Endothelial cell of umbilical vein (primary cell): ENCODE measurements at regions not wholly inside any gene's neighbourhood (a gene's known extent, or its start where the extent isn't known, plus 50 kb on each side); places are given as distances from the start of the nearest gene placed in this dataset.

Experiments used
- BruUV-seq: library from RNA; stranded (reverse); fragments of 400-500 nt; replicated peaks from 2 replicates; lab custom pipeline; 2021; lab: Mats Ljungman, UMichigan
- CTCF ChIA-PET: fragments of 300-600, 350-600 bp; sonication (Branson Sonifier 250); formaldehyde crosslinking; loops from one replicate; lab custom pipeline; 2021; ENCODE audit warnings: antibody characterized with exemption, inconsistent platforms; lab: Charles Lee
- POLR2A ChIA-PET: fragments of 300-600, 350-600 bp; sonication (Branson Sonifier 250); formaldehyde crosslinking; loops from one replicate; lab custom pipeline; 2021; ENCODE audit warnings: antibody characterized with exemption, inconsistent platforms; lab: Charles Lee
- DNase-seq: peaks from one replicate; pipeline ENCODE4 v3.0.0-alpha.2; 2011; ENCODE audit warnings: low read depth, low spot score
- FAIRE-seq: peaks from 2 replicates; lab custom pipeline; 2011; peaks lifted over from hg19 to GRCh38; lab: Jason Lieb, UNC
- H2AFZ ChIP-seq: 2 replicates; pipeline ENCODE4 v1.6.0; 2012; ENCODE audit warnings: low read depth, low read length, control low read depth, inconsistent platforms
- H3K27ac ChIP-seq: 2 replicates; pipeline ENCODE4 v1.5.1; 2011; ENCODE audit warnings: low read depth, mild to moderate bottlenecking, control low read depth, low read length, moderate library complexity; ENCODE audit not compliant: insufficient read depth
- H3K27me3 ChIP-seq, 2 experiments: 2 replicates each; pipeline versions ENCODE4 v1.6.0 to v1.6.1; 2011; ENCODE audit warnings: low read length in 2 of 2, mixed read lengths in 1 of 2; ENCODE audit not compliant: control insufficient read depth in 2 of 2, insufficient read depth in 2 of 2
- H3K36me3 ChIP-seq, 2 experiments: 2 replicates in 1 of 2; 3 replicates in 1 of 2; pipeline ENCODE4 v1.5.1; 2011; ENCODE audit warnings: low read length in 2 of 2, mild to moderate bottlenecking in 1 of 2, moderate library complexity in 1 of 2; ENCODE audit not compliant: control insufficient read depth in 2 of 2, insufficient read depth in 2 of 2; ENCODE audit errors: extremely low read depth in 1 of 2
- H3K4me1 ChIP-seq: 3 replicates; pipeline ENCODE4 v1.5.1; 2011; ENCODE audit warnings: mild to moderate bottlenecking, low read length; ENCODE audit not compliant: control insufficient read depth, insufficient read depth; ENCODE audit errors: extremely low read depth
- H3K4me2 ChIP-seq: 2 replicates; pipeline ENCODE4 v1.6.1; 2011; ENCODE audit warnings: low read length, control low read depth, mixed read lengths; ENCODE audit not compliant: insufficient read depth
- H3K4me3 ChIP-seq, 3 experiments: fragments of 200-600 bp in 1 of 3; sonication (generic), shearing (Covaris generic) in 1 of 3; replicated peaks in 1 of 3; 2 replicates each; pipeline ENCODE4 v1.5.1; 2011 to 2016; ENCODE audit warnings: control low read depth in 3 of 3, low read length in 3 of 3, mild to moderate bottlenecking in 2 of 3, inconsistent platforms in 1 of 3, low read depth in 1 of 3, moderate library complexity in 1 of 3; ENCODE audit not compliant: insufficient read depth in 1 of 3
- H3K79me2 ChIP-seq: 2 replicates; pipeline ENCODE4 v1.6.0; 2012; ENCODE audit warnings: low read length, inconsistent platforms; ENCODE audit not compliant: control insufficient read depth, insufficient read depth
- H3K9ac ChIP-seq: replicated peaks from 2 replicates; pipeline ENCODE3; 2011; ENCODE audit warnings: low read length, control low read depth; ENCODE audit not compliant: insufficient read depth; ENCODE audit errors: extremely low read depth
- H3K9me1 ChIP-seq: replicated peaks from 3 replicates; pipeline ENCODE4 v1.6.0; 2011; ENCODE audit warnings: mild to moderate bottlenecking, low read length; ENCODE audit not compliant: control insufficient read depth, insufficient read depth; ENCODE audit errors: extremely low read depth
- H3K9me3 ChIP-seq: replicated peaks from 2 replicates; pipeline ENCODE4 v1.5.1; 2012; ENCODE audit warnings: low read length, inconsistent platforms; ENCODE audit not compliant: control insufficient read depth, insufficient read depth
- H4K20me1 ChIP-seq: replicated peaks from 2 replicates; pipeline ENCODE3; 2011; ENCODE audit warnings: mild to moderate bottlenecking, low read length; ENCODE audit not compliant: control insufficient read depth, insufficient read depth; ENCODE audit errors: extremely low read depth
- CTCF ChIP-seq, 2 donors: IDR thresholded peaks; 1 replicate in 1 of 2; 2 replicates in 1 of 2; pipeline ENCODE4 v1.5.1; 2011; ENCODE audit warnings: low read length in 2 of 2, mild to moderate bottlenecking in 2 of 2, moderate library complexity in 2 of 2, control low read depth in 1 of 2, inconsistent platforms in 1 of 2, low read depth in 1 of 2; ENCODE audit not compliant: insufficient read depth in 1 of 2; ENCODE audit errors: extremely low read depth in 1 of 2
- MYC ChIP-seq: IDR thresholded peaks from one replicate; pipeline ENCODE4 v1.6.1; 2011; ENCODE audit warnings: mild to moderate bottlenecking, low read depth, low read length
- dilution Hi-C: fragments of 300-500 bp; cut with MboI; formaldehyde crosslinking; loops from one replicate; pipeline ENCODE4 v1.15.0; 2019; ENCODE audit warnings: low sequenced_read_pairs; ENCODE audit not compliant: extremely low pct_ligation_motif_present
- intact Hi-C: fragments of 100-400 bp; cut with micrococcal nuclease; formaldehyde crosslinking; loops from one replicate; pipeline ENCODE4 v1.10.0; 2022

DNA sequence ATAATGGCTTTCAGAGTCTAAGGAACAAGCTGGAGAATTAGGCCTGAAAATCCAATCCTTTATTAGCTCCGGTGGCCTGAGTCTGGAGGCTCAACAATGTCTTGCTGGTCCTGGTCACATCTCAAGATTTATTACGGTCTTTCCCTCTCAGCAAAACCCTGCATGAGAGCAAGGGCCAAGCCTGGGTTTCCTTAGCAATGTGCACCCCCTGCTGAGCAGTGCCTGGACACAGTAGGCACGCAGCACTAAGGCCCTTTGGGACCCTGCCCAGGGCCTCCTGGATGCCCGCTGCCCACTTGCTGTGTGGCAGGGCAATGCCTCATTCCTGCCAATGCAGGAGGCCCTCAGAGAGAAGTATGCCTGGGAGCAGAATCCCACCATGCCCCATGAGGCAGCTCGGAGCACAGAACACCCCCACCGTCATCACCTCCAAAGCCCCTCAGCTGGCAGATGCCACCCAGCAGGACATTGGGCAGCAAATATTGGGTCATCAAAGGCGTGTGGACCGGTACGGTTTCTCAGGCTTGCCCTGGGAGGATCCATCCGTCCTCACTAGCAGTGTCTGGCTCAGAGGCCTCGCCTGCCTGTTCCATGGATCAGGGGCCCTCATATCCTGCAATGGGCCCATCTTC is 156.4 kb downstream of the OAT start:
- peak; percentile 11 for DNase-seq
- H3K4me2 ChIP-seq = no peak overlapping the region
- CTCF ChIA-PET = interaction anchor here (1.6 to 3.7 kb wide), 2 partner anchors 127 to 268 kb away, joined by 4 to 13 read pairs; no protein-coding TSS in a partner anchor

More for the DNA sequence above, 156.4 kb downstream of the OAT start:
- no peaks in the 10 kb centered on the region for H3K36me3 ChIP-seq
- H3K9me1 ChIP-seq = no peaks in the 10 kb centered on the region
- POLR2A ChIA-PET = no interaction called here
- no peak overlapping the region for H2AFZ ChIP-seq
- FAIRE-seq = no peak
- no peak overlapping the region for H3K27ac ChIP-seq
- no peak overlapping the region for H3K9ac ChIP-seq
- no peaks in the 10 kb centered on the region for H3K79me2 ChIP-seq
- no peak overlapping the region for H3K4me3 ChIP-seq
- TF ChIP-seq MYC = no peak
- TF ChIP-seq CTCF (IDR thresholded peaks at IDR 0.05; ENCODE audit: extremely low read depth in 1 of 2, insufficient read depth in 1 of 2, low read depth in 1 of 2, low read length in 2 of 2) = peak in 1 of 2 donors; percentile 4
- intact Hi-C loops (loop anchor here (1.0 to 5.0 kb wide), 2 partner anchors 125 to 268 kb away; no protein-coding TSS in a partner anchor), dilution Hi-C loops (no loop called here)
- H3K4me1 ChIP-seq = no peaks in the 10 kb centered on the region
- H3K9me3 ChIP-seq = no peaks in the 10 kb centered on the region
- H4K20me1 ChIP-seq = no peaks in the 10 kb centered on the region
- H3K27me3 ChIP-seq = no peaks in the 10 kb centered on the region
- no TSS peak for BruUV-seq
